Osteoblast (primary cell): ENCODE measurements at regions not wholly inside any gene's neighbourhood (a gene's known extent, or its start where the extent isn't known, plus 50 kb on each side); places are given as distances from the start of the nearest gene placed in this dataset.

ENCODE experiments used
- DNase-seq: peaks from one replicate; pipeline ENCODE4 v3.0.0; 2011; ENCODE audit warnings: low spot score, mixed read lengths; ENCODE audit not compliant: insufficient read length; ENCODE audit errors: missing footprints
- H2AFZ ChIP-seq: 2 replicates; pipeline ENCODE4 v1.6.0; 2011; ENCODE audit warnings: mild to moderate bottlenecking, low read length
- H3K27ac ChIP-seq: 2 replicates; pipeline ENCODE4 v1.5.1; 2011; ENCODE audit warnings: mild to moderate bottlenecking, low read depth, low read length, moderate library complexity
- H3K27me3 ChIP-seq: 2 replicates; pipeline ENCODE4 v1.6.0; 2012; ENCODE audit warnings: mild to moderate bottlenecking, control low read depth, inconsistent platforms, low read length, moderate library complexity; ENCODE audit not compliant: insufficient read depth
- H3K36me3 ChIP-seq: 2 replicates; pipeline ENCODE4 v1.5.1; 2011; ENCODE audit warnings: mild to moderate bottlenecking, low read length, control low read depth, moderate library complexity; ENCODE audit not compliant: insufficient read depth
- H3K4me1 ChIP-seq: 2 replicates; pipeline ENCODE4 v1.5.1; 2011; ENCODE audit warnings: mild to moderate bottlenecking, low read length, control low read depth, moderate library complexity; ENCODE audit not compliant: insufficient read depth
- H3K4me2 ChIP-seq: 2 replicates; pipeline ENCODE4 v1.6.0; 2011; ENCODE audit warnings: mild to moderate bottlenecking, low read length; ENCODE audit not compliant: insufficient read depth
- H3K4me3 ChIP-seq: fragments of 200-600 bp; sonication (generic); 3 replicates; pipeline ENCODE4 v1.5.1; 2012; ENCODE audit warnings: mild to moderate bottlenecking, low read length, inconsistent platforms; ENCODE audit not compliant: insufficient read depth
- H3K79me2 ChIP-seq: 2 replicates; pipeline ENCODE4 v1.6.0; 2012; ENCODE audit warnings: mild to moderate bottlenecking, low read length, control low read depth, inconsistent platforms; ENCODE audit not compliant: insufficient read depth
- H3K9me3 ChIP-seq: 2 replicates; pipeline ENCODE4 v1.5.1; 2011; ENCODE audit warnings: low read depth, low read length, control low read depth
- H4K20me1 ChIP-seq: 2 replicates; pipeline ENCODE4 v1.6.0; 2012; ENCODE audit warnings: mild to moderate bottlenecking, low read length, control low read depth; ENCODE audit not compliant: insufficient read depth
- TF ChIP-seq, protein P1 (sequence below): IDR thresholded peaks from 2 replicates; pipeline ENCODE4 v1.5.1; 2011; ENCODE audit warnings: mild to moderate bottlenecking, low read depth, low read length, moderate library complexity; ENCODE audit errors: extremely low read depth

DNA sequence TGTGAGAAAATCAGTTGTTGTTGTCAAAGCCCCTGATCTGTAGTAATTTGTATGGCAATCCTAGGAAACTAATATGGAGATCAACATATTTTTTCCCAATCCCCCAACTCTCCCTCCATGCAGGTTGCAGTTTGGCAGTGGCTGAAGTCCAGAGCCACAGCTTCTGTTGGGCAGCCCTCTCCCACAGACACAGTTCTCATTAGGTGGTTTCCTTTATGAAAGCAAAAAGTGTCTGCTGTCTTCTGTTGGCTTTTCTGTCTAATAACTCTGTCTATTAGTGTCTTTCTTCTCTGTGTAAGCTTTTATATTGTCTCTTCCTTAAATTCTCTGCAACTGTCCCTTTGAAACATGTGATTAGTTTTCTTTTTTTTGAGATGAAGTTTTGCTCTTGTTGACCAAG lies 914.3 kb upstream of the NCAM2 start:
- H3K4me3 ChIP-seq: no peak overlapping the region
- H3K27me3 ChIP-seq: no peaks in the 10 kb centered on the region
- DNase-seq: no peak
- H3K79me2 ChIP-seq: no peaks in the 10 kb centered on the region
- no peaks in the 10 kb centered on the region for H3K4me1 ChIP-seq
- no peak overlapping the region for H3K4me2 ChIP-seq
- H4K20me1 ChIP-seq: no peaks in the 10 kb centered on the region
- no peak overlapping the region for H2AFZ ChIP-seq
- TF ChIP-seq, protein P1, sequence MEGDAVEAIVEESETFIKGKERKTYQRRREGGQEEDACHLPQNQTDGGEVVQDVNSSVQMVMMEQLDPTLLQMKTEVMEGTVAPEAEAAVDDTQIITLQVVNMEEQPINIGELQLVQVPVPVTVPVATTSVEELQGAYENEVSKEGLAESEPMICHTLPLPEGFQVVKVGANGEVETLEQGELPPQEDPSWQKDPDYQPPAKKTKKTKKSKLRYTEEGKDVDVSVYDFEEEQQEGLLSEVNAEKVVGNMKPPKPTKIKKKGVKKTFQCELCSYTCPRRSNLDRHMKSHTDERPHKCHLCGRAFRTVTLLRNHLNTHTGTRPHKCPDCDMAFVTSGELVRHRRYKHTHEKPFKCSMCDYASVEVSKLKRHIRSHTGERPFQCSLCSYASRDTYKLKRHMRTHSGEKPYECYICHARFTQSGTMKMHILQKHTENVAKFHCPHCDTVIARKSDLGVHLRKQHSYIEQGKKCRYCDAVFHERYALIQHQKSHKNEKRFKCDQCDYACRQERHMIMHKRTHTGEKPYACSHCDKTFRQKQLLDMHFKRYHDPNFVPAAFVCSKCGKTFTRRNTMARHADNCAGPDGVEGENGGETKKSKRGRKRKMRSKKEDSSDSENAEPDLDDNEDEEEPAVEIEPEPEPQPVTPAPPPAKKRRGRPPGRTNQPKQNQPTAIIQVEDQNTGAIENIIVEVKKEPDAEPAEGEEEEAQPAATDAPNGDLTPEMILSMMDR: no peak
- no peak overlapping the region for H3K27ac ChIP-seq
- no peaks in the 10 kb centered on the region for H3K36me3 ChIP-seq
- no peaks in the 10 kb centered on the region for H3K9me3 ChIP-seq

GRCh38 chr21:20086508-20086907 lies 911.7 kb upstream of the NCAM2 start:
- H3K4me3 ChIP-seq: no peak overlapping the region
- no peaks in the 10 kb centered on the region for H4K20me1 ChIP-seq
- no peak for DNase-seq
- H3K4me1 ChIP-seq: no peaks in the 10 kb centered on the region
- TF ChIP-seq, protein P1: no peak
- H3K36me3 ChIP-seq: no peaks in the 10 kb centered on the region
- H3K4me2 ChIP-seq: no peak overlapping the region
- H3K79me2 ChIP-seq: no peaks in the 10 kb centered on the region
- no peak overlapping the region for H3K27ac ChIP-seq
- H2AFZ ChIP-seq: no peak overlapping the region
- no peaks in the 10 kb centered on the region for H3K27me3 ChIP-seq
- no peaks in the 10 kb centered on the region for H3K9me3 ChIP-seq

DNA sequence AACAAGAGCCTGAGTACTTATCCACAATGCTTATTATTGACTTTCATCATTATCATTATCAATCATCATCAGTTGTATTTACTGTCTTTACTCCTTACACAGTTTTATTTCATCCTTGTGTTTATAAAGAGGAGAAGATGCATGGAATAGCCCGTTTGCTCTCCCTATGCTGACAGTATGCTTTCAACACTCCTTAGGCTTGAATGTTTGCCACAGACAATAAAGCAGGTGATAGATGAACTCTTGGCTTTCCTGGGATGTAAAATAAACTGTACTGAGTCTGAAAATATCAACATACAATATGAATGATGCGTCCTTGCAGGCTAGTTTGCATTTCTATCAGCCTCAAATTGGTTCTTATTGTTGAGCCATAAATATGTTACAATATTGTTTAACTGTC lies 891.8 kb upstream of the NCAM2 start:
- no peaks in the 10 kb centered on the region for H3K79me2 ChIP-seq
- H3K4me2 ChIP-seq: no peak overlapping the region
- no peak overlapping the region for H3K4me3 ChIP-seq
- H2AFZ ChIP-seq: no peak overlapping the region
- H4K20me1 ChIP-seq: no peaks in the 10 kb centered on the region
- no peaks in the 10 kb centered on the region for H3K36me3 ChIP-seq
- H3K4me1 ChIP-seq: no peaks in the 10 kb centered on the region
- H3K27me3 ChIP-seq: no peaks in the 10 kb centered on the region
- TF ChIP-seq, protein P1: no peak
- no peak for DNase-seq
- no peak overlapping the region for H3K27ac ChIP-seq
- no peaks in the 10 kb centered on the region for H3K9me3 ChIP-seq

- no peaks in the 10 kb centered on the region for H3K36me3 ChIP-seq
- H3K4me2 ChIP-seq: no peak overlapping the region
- no peaks in the 10 kb centered on the region for H3K9me3 ChIP-seq
- H3K4me1 ChIP-seq: no peaks in the 10 kb centered on the region
- no peaks in the 10 kb centered on the region for H3K27me3 ChIP-seq
- DNase-seq: no peak
- no peak overlapping the region for H3K4me3 ChIP-seq
- TF ChIP-seq, protein P1: no peak
- no peak overlapping the region for H2AFZ ChIP-seq
- no peak overlapping the region for H3K27ac ChIP-seq
- H4K20me1 ChIP-seq: no peaks in the 10 kb centered on the region
- no peaks in the 10 kb centered on the region for H3K79me2 ChIP-seq
These were observed 890.2 kb upstream of the NCAM2 start for GRCh38 chr21:20108016-20108415.
